ENCODE measurements at regions not wholly inside any gene's neighbourhood (a gene's known extent, or its start where the extent isn't known, plus 50 kb on each side); places are given as distances from the start of the nearest gene placed in this dataset.

GRCh38 chr9:108543251-108543778, 312.5 kb downstream of the ACTL7B start:
- Histone ChIP-seq H3K27ac (ENCODE audit: low read depth, low read length) (no peak overlapping the region), H3K27me3 (ENCODE audit: control insufficient read depth in 1 of 2, insufficient read depth in 2 of 2, low read length in 2 of 2) (no peaks in the 10 kb centered on the region), H3K4me3 (ENCODE audit: low read depth in 1 of 2, low read length in 2 of 2) (no peak overlapping the region), H3K9ac (ENCODE audit: low read length) (no peak overlapping the region), H3K36me3 (ENCODE audit: insufficient read depth, low read length) (no peaks in the 10 kb centered on the region), H3K4me1 (ENCODE audit: insufficient read depth, low read length) (no peaks in the 10 kb centered on the region), H3K9me3 (ENCODE audit: low read length) (no peaks in the 10 kb centered on the region)

- no peaks in the 10 kb centered on the region for H3K9me3 ChIP-seq (ENCODE audit: low read length)
- H3K9ac ChIP-seq (ENCODE audit: low read length) = no peak overlapping the region
- no peaks in the 10 kb centered on the region for H3K27me3 ChIP-seq (ENCODE audit: control insufficient read depth in 1 of 2, insufficient read depth in 2 of 2, low read length in 2 of 2)
- no peak overlapping the region for H3K4me3 ChIP-seq (ENCODE audit: low read depth in 1 of 2, low read length in 2 of 2)
- H3K36me3 ChIP-seq (ENCODE audit: insufficient read depth, low read length) = no peaks in the 10 kb centered on the region
- no peaks in the 10 kb centered on the region for H3K4me1 ChIP-seq (ENCODE audit: insufficient read depth, low read length)
- H3K27ac ChIP-seq (ENCODE audit: low read depth, low read length) = no peak overlapping the region
Measured at GRCh38 chr9:108537756-108538155, 318.0 kb downstream of the ACTL7B start.

GRCh38 chr9:108536836-108537601, 318.8 kb downstream of the ACTL7B start:
- Histone ChIP-seq H3K9me3 (ENCODE audit: low read length) (no peaks in the 10 kb centered on the region), H3K4me3 (ENCODE audit: low read depth in 1 of 2, low read length in 2 of 2) (no peak overlapping the region), H3K9ac (ENCODE audit: low read length) (no peak overlapping the region), H3K27ac (ENCODE audit: low read depth, low read length) (no peak overlapping the region), H3K4me1 (ENCODE audit: insufficient read depth, low read length) (no peaks in the 10 kb centered on the region), H3K36me3 (ENCODE audit: insufficient read depth, low read length) (no peaks in the 10 kb centered on the region), H3K27me3 (ENCODE audit: control insufficient read depth in 1 of 2, insufficient read depth in 2 of 2, low read length in 2 of 2) (no peaks in the 10 kb centered on the region)

GRCh38 chr9:108535526-108535925, 320.3 kb downstream of the ACTL7B start:
- H3K36me3 ChIP-seq (ENCODE audit: insufficient read depth, low read length) = no peaks in the 10 kb centered on the region
- H3K27me3 ChIP-seq (ENCODE audit: control insufficient read depth in 1 of 2, insufficient read depth in 2 of 2, low read length in 2 of 2) = no peaks in the 10 kb centered on the region
- H3K9me3 ChIP-seq (ENCODE audit: low read length) = no peaks in the 10 kb centered on the region
- H3K27ac ChIP-seq (ENCODE audit: low read depth, low read length) = no peak overlapping the region
- no peak overlapping the region for H3K9ac ChIP-seq (ENCODE audit: low read length)
- H3K4me3 ChIP-seq (ENCODE audit: low read depth in 1 of 2, low read length in 2 of 2) = no peak overlapping the region
- no peaks in the 10 kb centered on the region for H3K4me1 ChIP-seq (ENCODE audit: insufficient read depth, low read length)

GRCh38 chr9:108534741-108535140, 321.0 kb downstream of the ACTL7B start:
- H3K4me3 ChIP-seq (ENCODE audit: low read depth in 1 of 2, low read length in 2 of 2) = no peak overlapping the region
- H3K36me3 ChIP-seq (ENCODE audit: insufficient read depth, low read length) = no peaks in the 10 kb centered on the region
- H3K27me3 ChIP-seq (ENCODE audit: control insufficient read depth in 1 of 2, insufficient read depth in 2 of 2, low read length in 2 of 2) = no peaks in the 10 kb centered on the region
- no peaks in the 10 kb centered on the region for H3K9me3 ChIP-seq (ENCODE audit: low read length)
- no peak overlapping the region for H3K27ac ChIP-seq (ENCODE audit: low read depth, low read length)
- H3K9ac ChIP-seq (ENCODE audit: low read length) = no peak overlapping the region
- H3K4me1 ChIP-seq (ENCODE audit: insufficient read depth, low read length) = no peaks in the 10 kb centered on the region

GRCh38 chr9:108530141-108530540, 325.6 kb downstream of the ACTL7B start:
- Histone ChIP-seq H3K27me3 (ENCODE audit: control insufficient read depth in 1 of 2, insufficient read depth in 2 of 2, low read length in 2 of 2) (no peaks in the 10 kb centered on the region), H3K9ac (ENCODE audit: low read length) (no peak overlapping the region), H3K27ac (ENCODE audit: low read depth, low read length) (no peak overlapping the region), H3K36me3 (ENCODE audit: insufficient read depth, low read length) (no peaks in the 10 kb centered on the region), H3K4me3 (ENCODE audit: low read depth in 1 of 2, low read length in 2 of 2) (no peak overlapping the region), H3K9me3 (ENCODE audit: low read length) (no peaks in the 10 kb centered on the region), H3K4me1 (ENCODE audit: insufficient read depth, low read length) (no peaks in the 10 kb centered on the region)

- H3K9me3 ChIP-seq (ENCODE audit: low read length) = no peaks in the 10 kb centered on the region
- no peaks in the 10 kb centered on the region for H3K27me3 ChIP-seq (ENCODE audit: control insufficient read depth in 1 of 2, insufficient read depth in 2 of 2, low read length in 2 of 2)
- no peaks in the 10 kb centered on the region for H3K36me3 ChIP-seq (ENCODE audit: insufficient read depth, low read length)
- H3K4me3 ChIP-seq (ENCODE audit: low read depth in 1 of 2, low read length in 2 of 2) = no peak overlapping the region
- no peak overlapping the region for H3K27ac ChIP-seq (ENCODE audit: low read depth, low read length)
- no peaks in the 10 kb centered on the region for H3K4me1 ChIP-seq (ENCODE audit: insufficient read depth, low read length)
- no peak overlapping the region for H3K9ac ChIP-seq (ENCODE audit: low read length)
Measured at GRCh38 chr9:108528231-108528630, 327.6 kb downstream of the ACTL7B start.

GRCh38 chr9:108526518-108526917, 329.3 kb downstream of the ACTL7B start:
- no peaks in the 10 kb centered on the region for H3K4me1 ChIP-seq (ENCODE audit: insufficient read depth, low read length)
- H3K4me3 ChIP-seq (ENCODE audit: low read depth in 1 of 2, low read length in 2 of 2) = no peak overlapping the region
- no peak overlapping the region for H3K9ac ChIP-seq (ENCODE audit: low read length)
- H3K27me3 ChIP-seq (ENCODE audit: control insufficient read depth in 1 of 2, insufficient read depth in 2 of 2, low read length in 2 of 2) = no peaks in the 10 kb centered on the region
- H3K36me3 ChIP-seq (ENCODE audit: insufficient read depth, low read length) = no peaks in the 10 kb centered on the region
- H3K9me3 ChIP-seq (ENCODE audit: low read length) = no peaks in the 10 kb centered on the region
- H3K27ac ChIP-seq (ENCODE audit: low read depth, low read length) = no peak overlapping the region

- peaks cover 4% of the 10 kb centered on the region for H3K4me1 ChIP-seq (ENCODE audit: insufficient read depth, low read length)
- H3K9me3 ChIP-seq (ENCODE audit: low read length) = no peaks in the 10 kb centered on the region
- H3K4me3 ChIP-seq (ENCODE audit: low read depth in 1 of 2, low read length in 2 of 2) = no peak overlapping the region
- H3K36me3 ChIP-seq (ENCODE audit: insufficient read depth, low read length) = no peaks in the 10 kb centered on the region
- no peak overlapping the region for H3K27ac ChIP-seq (ENCODE audit: low read depth, low read length)
- H3K9ac ChIP-seq (ENCODE audit: low read length) = no peak overlapping the region
- no peaks in the 10 kb centered on the region for H3K27me3 ChIP-seq (ENCODE audit: control insufficient read depth in 1 of 2, insufficient read depth in 2 of 2, low read length in 2 of 2)
Measured at GRCh38 chr9:108525186-108525585, 330.6 kb downstream of the ACTL7B start.

GRCh38 chr9:108521063-108521590, 334.7 kb downstream of the ACTL7B start:
- peaks cover 9% of the 10 kb centered on the region for H3K4me1 ChIP-seq (ENCODE audit: insufficient read depth, low read length)
- H3K27ac ChIP-seq (ENCODE audit: low read depth, low read length) = no peak overlapping the region
- H3K4me3 ChIP-seq (ENCODE audit: low read depth in 1 of 2, low read length in 2 of 2) = no peak overlapping the region
- no peaks in the 10 kb centered on the region for H3K9me3 ChIP-seq (ENCODE audit: low read length)
- H3K36me3 ChIP-seq (ENCODE audit: insufficient read depth, low read length) = no peaks in the 10 kb centered on the region
- H3K27me3 ChIP-seq (ENCODE audit: control insufficient read depth in 1 of 2, insufficient read depth in 2 of 2, low read length in 2 of 2) = no peaks in the 10 kb centered on the region
- H3K9ac ChIP-seq (ENCODE audit: low read length) = no peak overlapping the region

- peaks cover 9% of the 10 kb centered on the region for H3K4me1 ChIP-seq (ENCODE audit: insufficient read depth, low read length)
Measured at GRCh38 chr9:108519437-108519836, 336.3 kb downstream of the ACTL7B start.

More at GRCh38 chr9:108519437-108519836, 336.3 kb downstream of the ACTL7B start:
- H3K36me3 ChIP-seq (ENCODE audit: insufficient read depth, low read length) = no peaks in the 10 kb centered on the region
- no peak overlapping the region for H3K27ac ChIP-seq (ENCODE audit: low read depth, low read length)
- no peaks in the 10 kb centered on the region for H3K27me3 ChIP-seq (ENCODE audit: control insufficient read depth in 1 of 2, insufficient read depth in 2 of 2, low read length in 2 of 2)
- H3K4me3 ChIP-seq (ENCODE audit: low read depth in 1 of 2, low read length in 2 of 2) = no peak overlapping the region
- H3K9me3 ChIP-seq (ENCODE audit: low read length) = no peaks in the 10 kb centered on the region
- no peak overlapping the region for H3K9ac ChIP-seq (ENCODE audit: low read length)

All from muscle layer of colon (tissue), 2 donors.